Stimulated activated naive B cell treated with anti-CD40 and anti-IgM and Interleukin-4, amounts not matched to agents 10 μg/mL and 1 μg/mL and 100 μg/mL, for 72 hours (primary cell): ENCODE measurements at regions not wholly inside any gene's neighbourhood (a gene's known extent, or its start where the extent isn't known, plus 50 kb on each side); places are given as distances from the start of the nearest gene placed in this dataset.
"Not testable (repeated sequence)": the region's sequence is repeated elsewhere in the genome, so short reads cannot be mapped to it uniquely, and the experiment has no call there.

Experiments
- ATAC-seq, 2 donors: fragments of 150-1000 bp; cut with Tn5 transposase; replicated peaks; 2 replicates each; pipeline ENCODE4 v1.10.0; 2021; ENCODE audit warnings: moderate library complexity in 1 of 2
- DNase-seq: peaks from one replicate; pipeline ENCODE4 v3.0.0; 2021
- H3K27ac Mint-ChIP-seq: one replicate; pipeline ENCODE4 v1.8.0; 2022; ENCODE audit warnings: mild to moderate bottlenecking, mixed read lengths
- H3K27me3 Mint-ChIP-seq, 2 donors: one replicate each; pipeline ENCODE4 v1.8.0; 2022; ENCODE audit warnings: mixed read lengths in 2 of 2
- H3K36me3 Mint-ChIP-seq, 2 donors: one replicate each; pipeline ENCODE4 v1.8.0; 2022; ENCODE audit warnings: mixed read lengths in 2 of 2, mild to moderate bottlenecking in 1 of 2
- H3K4me1 Mint-ChIP-seq, 2 donors: one replicate each; pipeline ENCODE4 v1.8.0; 2022; ENCODE audit warnings: mixed read lengths in 2 of 2, mild to moderate bottlenecking in 1 of 2
- H3K4me3 Mint-ChIP-seq, 2 donors: one replicate each; pipeline ENCODE4 v1.8.0; 2022; ENCODE audit warnings: mild to moderate bottlenecking in 2 of 2, mixed read lengths in 2 of 2, moderate library complexity in 1 of 2
- H3K9me3 Mint-ChIP-seq, 2 donors: one replicate each; pipeline ENCODE4 v1.8.0; 2022; ENCODE audit warnings: mixed read lengths in 2 of 2, mild to moderate bottlenecking in 1 of 2

- peaks cover 3 to 9% of the 10 kb centered on the region in 2 donors for H3K9me3 Mint-ChIP-seq
- H3K36me3 Mint-ChIP-seq = no peaks in the 10 kb centered on the region
These were observed 361.5 kb upstream of the CDH10 start for GRCh38 chr5:25006237-25006636.

GRCh38 chr5:25005431-25005830, 360.7 kb upstream of the CDH10 start:
- Mint-ChIP-seq H3K36me3 (no peaks in the 10 kb centered on the region), H3K4me1 (no peaks in the 10 kb centered on the region), H3K4me3 (no peak overlapping the region), H3K27ac (no peak overlapping the region), H3K27me3 (no peaks in the 10 kb centered on the region), H3K9me3 (peaks cover 3 to 8% of the 10 kb centered on the region in 2 donors)
- no peak for ATAC-seq
- no peak for DNase-seq

More at GRCh38 chr5:25006237-25006636, 361.5 kb upstream of the CDH10 start:
- ATAC-seq (no peak), DNase-seq (no peak)
- no peak overlapping the region for H3K27ac Mint-ChIP-seq
- H3K4me3 Mint-ChIP-seq = no peak overlapping the region
- H3K4me1 Mint-ChIP-seq = no peaks in the 10 kb centered on the region
- no peaks in the 10 kb centered on the region for H3K27me3 Mint-ChIP-seq

DNA sequence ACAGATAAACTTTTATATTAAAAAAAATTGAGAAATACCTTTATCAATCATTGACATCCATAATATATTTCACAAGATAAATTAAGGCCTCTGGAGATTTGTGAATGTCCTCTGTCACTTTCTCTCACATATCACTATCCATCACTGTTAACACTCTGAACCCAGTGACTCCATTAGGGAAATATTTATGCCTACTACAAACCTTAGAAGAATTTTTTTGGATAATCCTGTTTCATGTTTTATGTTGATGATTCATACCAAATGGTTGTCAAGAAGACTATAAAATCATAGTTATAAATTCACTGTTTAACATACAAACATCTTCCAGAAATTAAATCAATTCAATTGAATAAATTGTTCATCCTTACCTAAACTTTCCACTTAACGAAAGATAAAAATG, 357.6 kb upstream of the CDH10 start:
- Mint-ChIP-seq H3K36me3 (no peaks in the 10 kb centered on the region), H3K9me3 (peaks cover 3 to 9% of the 10 kb centered on the region in 2 donors), H3K27me3 (no peaks in the 10 kb centered on the region), H3K4me1 (no peaks in the 10 kb centered on the region), H3K27ac (no peak overlapping the region), H3K4me3 (no peak overlapping the region)
- no peak for ATAC-seq
- DNase-seq = no peak

DNA sequence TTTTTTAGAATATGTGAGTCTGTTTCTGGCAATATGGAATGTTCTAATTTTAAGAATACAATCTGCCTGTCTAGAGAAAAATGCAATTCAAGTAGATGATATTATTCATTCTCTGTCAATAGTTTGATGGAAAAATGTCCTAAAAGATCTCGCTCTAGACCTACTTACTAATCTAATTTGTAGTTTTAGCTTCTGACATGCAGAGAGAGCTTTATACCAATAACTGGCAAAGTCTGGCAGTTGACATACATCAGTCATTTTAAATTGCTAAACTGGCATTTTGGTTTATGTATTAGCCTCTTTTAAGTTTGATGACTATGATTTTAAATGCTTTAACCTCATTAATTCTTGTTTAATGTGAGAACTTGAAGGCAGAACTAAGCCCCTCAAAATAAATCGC, 355.0 kb upstream of the CDH10 start:
- no peak overlapping the region for H3K4me3 Mint-ChIP-seq
- H3K36me3 Mint-ChIP-seq = no peaks in the 10 kb centered on the region
- DNase-seq (no peak), ATAC-seq (no peak)
- H3K27me3 Mint-ChIP-seq = no peaks in the 10 kb centered on the region
- no peaks in the 10 kb centered on the region for H3K4me1 Mint-ChIP-seq
- H3K27ac Mint-ChIP-seq = no peak overlapping the region
- peaks cover 13 to 15% of the 10 kb centered on the region in 2 donors for H3K9me3 Mint-ChIP-seq

DNA sequence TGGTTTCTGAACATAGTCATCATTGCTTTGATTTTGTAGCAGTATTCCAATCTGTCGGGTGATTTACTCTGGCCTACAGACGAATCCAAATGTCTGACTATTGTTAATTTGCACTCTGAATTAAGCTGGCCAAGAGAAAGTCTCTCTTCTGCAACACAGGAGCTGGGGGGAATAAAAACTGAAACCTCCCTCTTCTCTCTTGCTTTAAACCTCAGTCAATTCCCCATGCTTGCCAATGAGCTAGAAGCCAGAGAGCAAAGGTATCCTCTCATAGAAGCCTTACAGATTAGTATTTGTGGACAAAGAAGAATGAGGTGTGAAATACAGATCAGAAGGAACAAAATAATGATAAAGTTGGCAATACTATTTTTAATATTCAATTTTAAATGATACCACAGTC, 353.9 kb upstream of the CDH10 start:
- H3K4me3 Mint-ChIP-seq = no peak overlapping the region
- no peak for ATAC-seq

DNA sequence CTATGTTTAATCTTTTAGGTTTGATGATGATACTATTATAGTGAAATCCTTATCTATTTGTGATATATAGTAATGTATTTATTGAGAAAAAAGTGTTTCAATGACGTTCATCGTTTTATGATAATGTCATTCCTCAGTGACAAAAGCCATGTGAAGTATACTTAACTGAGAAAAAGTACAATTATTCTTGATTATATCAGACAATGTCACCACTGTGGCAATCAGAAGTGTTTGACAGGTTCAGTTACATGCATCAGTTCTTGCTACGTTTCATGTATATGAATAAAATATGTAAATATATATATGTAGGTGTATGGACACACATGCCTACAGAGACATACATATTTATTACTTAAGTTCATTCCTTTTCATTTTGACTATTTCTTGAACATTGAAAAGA, 341.5 kb upstream of the CDH10 start:
- Mint-ChIP-seq H3K9me3 (peaks cover 0 to under 1% of the 10 kb centered on the region in 2 donors), H3K4me3 (no peak overlapping the region), H3K4me1 (no peaks in the 10 kb centered on the region), H3K36me3 (no peaks in the 10 kb centered on the region), H3K27ac (no peak overlapping the region), H3K27me3 (no peaks in the 10 kb centered on the region)
- ATAC-seq (no peak), DNase-seq (no peak)

More for the DNA sequence above, 353.9 kb upstream of the CDH10 start:
- peaks cover 13 to 16% of the 10 kb centered on the region in 2 donors for H3K9me3 Mint-ChIP-seq
- H3K36me3 Mint-ChIP-seq = no peaks in the 10 kb centered on the region
- no peak overlapping the region for H3K27ac Mint-ChIP-seq
- H3K4me1 Mint-ChIP-seq = no peaks in the 10 kb centered on the region
- no peaks in the 10 kb centered on the region for H3K27me3 Mint-ChIP-seq
- no peak for DNase-seq

GRCh38 chr5:24978552-24978951, 333.8 kb upstream of the CDH10 start:
- not testable (repeated sequence) for DNase-seq, H3K27ac Mint-ChIP-seq, H3K27me3 Mint-ChIP-seq, H3K36me3 Mint-ChIP-seq, H3K9me3 Mint-ChIP-seq, H3K4me3 Mint-ChIP-seq, ATAC-seq, H3K4me1 Mint-ChIP-seq

DNA sequence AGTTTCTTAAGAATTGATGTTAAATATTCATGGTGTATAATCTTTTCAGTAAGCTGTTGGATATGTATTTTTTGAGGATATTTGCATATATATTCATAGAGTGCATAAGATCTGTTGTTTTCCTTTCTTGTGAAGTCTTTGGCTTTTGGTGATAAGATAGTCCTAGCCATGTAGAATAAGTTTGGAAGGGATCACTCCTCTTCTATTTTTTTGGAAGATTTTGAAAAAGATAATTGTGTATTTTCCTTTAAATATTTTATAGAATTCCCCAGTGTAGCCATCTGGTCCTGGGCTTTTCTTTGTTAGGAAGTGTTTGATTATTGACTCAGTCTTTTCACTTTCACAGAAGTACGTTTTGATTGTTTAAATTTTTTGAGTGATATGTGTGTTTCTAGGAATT, 318.8 kb upstream of the CDH10 start:
- Mint-ChIP-seq H3K36me3 (no peaks in the 10 kb centered on the region), H3K4me1 (no peaks in the 10 kb centered on the region), H3K27me3 (no peaks in the 10 kb centered on the region), H3K4me3 (no peak overlapping the region), H3K9me3 (peaks cover 6 to 8% of the 10 kb centered on the region in 2 donors), H3K27ac (no peak overlapping the region)
- ATAC-seq = no peak
- DNase-seq = no peak

GRCh38 chr5:24923400-24923799, 278.6 kb upstream of the CDH10 start:
- DNase-seq = no peak
- Mint-ChIP-seq H3K4me1 (no peaks in the 10 kb centered on the region), H3K27ac (no peak overlapping the region), H3K4me3 (no peak overlapping the region), H3K9me3 (peaks cover 3 to 8% of the 10 kb centered on the region in 2 donors), H3K36me3 (no peaks in the 10 kb centered on the region), H3K27me3 (no peaks in the 10 kb centered on the region)
- no peak for ATAC-seq

DNA sequence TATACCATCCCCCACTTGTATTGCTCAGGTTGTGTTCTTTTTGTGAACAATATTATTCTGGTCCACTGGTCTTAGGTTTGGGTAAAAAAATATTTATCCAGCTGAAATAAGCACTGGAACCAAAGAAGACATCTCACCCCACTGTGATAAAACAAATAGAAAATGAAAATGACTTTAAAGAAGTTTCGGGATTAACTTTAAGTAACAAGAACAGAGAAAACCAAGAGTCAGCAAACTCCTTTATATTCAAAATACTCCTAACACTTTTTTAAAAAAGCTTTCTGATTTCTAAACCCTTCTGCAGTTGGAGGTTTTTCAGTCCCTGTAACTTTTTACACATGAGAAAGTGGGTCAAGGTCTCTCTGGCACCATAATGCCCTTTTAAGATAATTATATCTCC, 273.9 kb upstream of the CDH10 start:
- Mint-ChIP-seq H3K4me1 (no peaks in the 10 kb centered on the region), H3K4me3 (no peak overlapping the region), H3K9me3 (peaks cover 3 to 4% of the 10 kb centered on the region in 2 donors), H3K27ac (no peak overlapping the region), H3K36me3 (no peaks in the 10 kb centered on the region), H3K27me3 (no peaks in the 10 kb centered on the region)
- ATAC-seq (no peak), DNase-seq (no peak)

DNA sequence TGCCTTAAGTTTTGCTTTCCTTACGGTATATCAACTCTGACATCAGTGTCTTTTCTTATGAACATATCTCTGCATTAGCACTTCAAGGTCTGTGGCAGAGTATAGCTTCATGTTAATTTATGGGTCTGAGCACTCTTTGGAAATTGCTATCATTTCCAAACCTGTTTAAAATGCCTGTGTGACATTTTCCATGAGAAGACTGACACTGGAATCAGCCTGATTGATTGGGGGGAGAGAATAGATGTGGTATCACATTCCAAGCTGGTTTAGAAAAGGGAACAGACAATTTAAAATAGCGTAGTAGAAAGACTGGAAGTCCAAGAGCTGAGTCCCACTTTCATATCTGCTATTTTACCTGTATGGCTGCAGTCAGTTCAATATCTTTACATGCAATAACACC, 272.1 kb upstream of the CDH10 start:
- Mint-ChIP-seq H3K27ac (no peak overlapping the region), H3K4me3 (no peak overlapping the region), H3K4me1 (no peaks in the 10 kb centered on the region), H3K27me3 (no peaks in the 10 kb centered on the region), H3K36me3 (no peaks in the 10 kb centered on the region), H3K9me3 (peaks cover 3 to 6% of the 10 kb centered on the region in 2 donors)
- DNase-seq = no peak
- no peak for ATAC-seq

GRCh38 chr5:24909210-24909609, 264.4 kb upstream of the CDH10 start:
- Mint-ChIP-seq H3K4me1 (no peaks in the 10 kb centered on the region), H3K4me3 (no peak overlapping the region), H3K36me3 (no peaks in the 10 kb centered on the region)

GRCh38 chr5:24906689-24907088, 261.9 kb upstream of the CDH10 start:
- Mint-ChIP-seq H3K27ac (no peak overlapping the region), H3K9me3 (peaks cover 0 to 1% of the 10 kb centered on the region in 2 donors), H3K4me3 (no peak overlapping the region), H3K4me1 (no peaks in the 10 kb centered on the region), H3K27me3 (no peaks in the 10 kb centered on the region), H3K36me3 (no peaks in the 10 kb centered on the region)
- DNase-seq = no peak
- no peak for ATAC-seq

More at GRCh38 chr5:24909210-24909609, 264.4 kb upstream of the CDH10 start:
- Mint-ChIP-seq H3K9me3 (peaks cover 0 to 3% of the 10 kb centered on the region in 2 donors), H3K27me3 (no peaks in the 10 kb centered on the region), H3K27ac (no peak overlapping the region)
- no peak for ATAC-seq
- no peak for DNase-seq

DNA sequence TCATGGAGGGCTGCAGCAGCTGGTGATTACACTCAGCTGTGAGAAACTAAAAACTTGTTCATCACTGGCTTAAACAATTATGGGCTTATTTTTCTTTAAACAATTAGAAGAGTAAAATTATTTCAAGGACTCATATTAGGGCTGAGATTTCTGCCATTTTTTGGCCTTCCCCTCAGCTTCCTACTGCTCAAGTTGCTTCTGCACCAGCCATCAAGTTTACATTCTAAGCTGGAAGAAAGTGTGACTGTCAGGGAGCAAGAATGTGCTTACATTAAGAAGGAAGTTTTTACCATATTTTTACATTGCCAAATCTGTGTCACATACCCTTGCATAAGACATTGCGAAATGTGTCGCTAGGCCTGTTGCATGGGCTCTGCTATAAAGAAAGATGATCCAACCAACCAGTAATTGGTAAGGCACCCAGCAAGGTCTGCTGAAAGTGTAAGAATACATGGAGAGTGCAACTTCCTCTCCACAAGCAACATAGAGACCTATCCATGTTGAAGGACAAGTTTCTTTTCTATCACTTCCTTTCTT, 260.3 kb upstream of the CDH10 start:
- no peaks in the 10 kb centered on the region for H3K27me3 Mint-ChIP-seq
- H3K4me1 Mint-ChIP-seq = no peaks in the 10 kb centered on the region
- ATAC-seq = no peak
- H3K27ac Mint-ChIP-seq = no peak overlapping the region
- H3K36me3 Mint-ChIP-seq = no peaks in the 10 kb centered on the region
- no peak overlapping the region for H3K4me3 Mint-ChIP-seq
- H3K9me3 Mint-ChIP-seq = peaks cover 0 to 1% of the 10 kb centered on the region in 2 donors
- DNase-seq = no peak

- Mint-ChIP-seq H3K9me3 (peaks cover 3 to 4% of the 10 kb centered on the region in 2 donors), H3K27ac (no peak overlapping the region), H3K27me3 (no peaks in the 10 kb centered on the region), H3K36me3 (no peaks in the 10 kb centered on the region), H3K4me3 (no peak overlapping the region), H3K4me1 (no peaks in the 10 kb centered on the region)
- ATAC-seq (no peak), DNase-seq (no peak)
These were observed 254.4 kb upstream of the CDH10 start for GRCh38 chr5:24899180-24899579.

DNA sequence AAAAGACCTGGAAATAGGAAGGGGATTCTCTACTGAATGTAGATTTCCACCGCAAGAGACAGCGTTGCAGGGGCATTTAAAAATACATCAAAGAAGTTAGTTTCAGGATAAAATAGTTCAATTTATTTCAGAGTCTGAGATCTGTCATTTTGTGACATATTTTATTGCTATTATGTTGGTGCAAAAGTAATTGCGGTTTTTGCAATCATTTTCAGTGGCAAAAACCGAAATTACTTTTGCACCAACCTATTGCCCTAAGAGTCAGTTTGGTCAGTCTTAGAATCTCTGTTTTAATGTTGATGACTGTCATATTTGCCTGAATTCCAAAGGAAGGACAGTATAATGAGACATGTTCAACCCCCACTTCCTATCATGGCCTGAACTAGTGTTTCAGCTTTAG, 219.5 kb upstream of the CDH10 start:
- no peak overlapping the region for H3K4me3 Mint-ChIP-seq
- H3K4me1 Mint-ChIP-seq = no peaks in the 10 kb centered on the region
- ATAC-seq = no peak
- H3K9me3 Mint-ChIP-seq = peaks cover 2 to 5% of the 10 kb centered on the region in 2 donors
- no peaks in the 10 kb centered on the region for H3K36me3 Mint-ChIP-seq
- no peak for DNase-seq
- H3K27ac Mint-ChIP-seq = no peak overlapping the region
- no peaks in the 10 kb centered on the region for H3K27me3 Mint-ChIP-seq
